PC-9 (cell line): ENCODE measurements at regions not wholly inside any gene's neighbourhood (a gene's known extent, or its start where the extent isn't known, plus 50 kb on each side); places are given as distances from the start of the nearest gene placed in this dataset.

ENCODE experiments used
- EZH2 ChIP-seq: fragments of 200-600 bp; sonication (generic); IDR thresholded peaks from 2 replicates; pipeline ENCODE4 v1.8.0; 2017; ENCODE audit warnings: antibody characterized with exemption, low read depth
- TF ChIP-seq, protein P1 (sequence below): fragments of 200-600 bp; sonication (generic); conservative IDR thresholded peaks from 2 replicates; pipeline ENCODE4 v1.6.1; 2017; ENCODE audit warnings: mixed run types, antibody characterized with exemption, mild to moderate bottlenecking, moderate library complexity

DNA sequence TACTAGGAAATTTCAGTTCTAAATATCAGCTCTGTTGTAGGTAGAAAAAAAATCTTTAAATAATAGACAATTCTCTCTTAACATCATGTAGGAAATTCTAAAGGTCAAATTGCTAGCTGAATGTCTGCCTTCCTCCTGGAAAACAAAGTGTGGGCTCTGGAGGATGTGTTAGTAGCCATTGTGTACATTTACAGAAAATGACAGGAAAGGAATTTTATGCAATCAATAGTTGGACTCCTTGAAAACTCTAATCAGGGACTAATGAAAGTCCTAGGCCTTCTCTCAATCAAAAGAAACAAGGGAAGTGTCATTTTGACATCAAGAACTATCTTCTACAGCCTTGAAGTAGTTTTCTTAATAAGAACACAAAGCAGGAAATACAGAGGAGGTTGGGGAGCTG lies 174.6 kb downstream of the ANKRD50 start:
- TF ChIP-seq, protein P1, sequence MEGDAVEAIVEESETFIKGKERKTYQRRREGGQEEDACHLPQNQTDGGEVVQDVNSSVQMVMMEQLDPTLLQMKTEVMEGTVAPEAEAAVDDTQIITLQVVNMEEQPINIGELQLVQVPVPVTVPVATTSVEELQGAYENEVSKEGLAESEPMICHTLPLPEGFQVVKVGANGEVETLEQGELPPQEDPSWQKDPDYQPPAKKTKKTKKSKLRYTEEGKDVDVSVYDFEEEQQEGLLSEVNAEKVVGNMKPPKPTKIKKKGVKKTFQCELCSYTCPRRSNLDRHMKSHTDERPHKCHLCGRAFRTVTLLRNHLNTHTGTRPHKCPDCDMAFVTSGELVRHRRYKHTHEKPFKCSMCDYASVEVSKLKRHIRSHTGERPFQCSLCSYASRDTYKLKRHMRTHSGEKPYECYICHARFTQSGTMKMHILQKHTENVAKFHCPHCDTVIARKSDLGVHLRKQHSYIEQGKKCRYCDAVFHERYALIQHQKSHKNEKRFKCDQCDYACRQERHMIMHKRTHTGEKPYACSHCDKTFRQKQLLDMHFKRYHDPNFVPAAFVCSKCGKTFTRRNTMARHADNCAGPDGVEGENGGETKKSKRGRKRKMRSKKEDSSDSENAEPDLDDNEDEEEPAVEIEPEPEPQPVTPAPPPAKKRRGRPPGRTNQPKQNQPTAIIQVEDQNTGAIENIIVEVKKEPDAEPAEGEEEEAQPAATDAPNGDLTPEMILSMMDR = no peak
- no peak for TF ChIP-seq EZH2
